Suppressor macrophage (primary cell): ENCODE measurements at regions not wholly inside any gene's neighbourhood (a gene's known extent, or its start where the extent isn't known, plus 50 kb on each side); places are given as distances from the start of the nearest gene placed in this dataset.
"Not testable (repeated sequence)": the region's sequence is repeated elsewhere in the genome, so short reads cannot be mapped to it uniquely, and the experiment has no call there.

Experiments
- DNase-seq, 4 experiments: peaks; one replicate each; pipeline ENCODE4 v3.0.0-alpha.2; 2020 to 2022

GRCh38 chr2:5187283-5187682 is 504.9 kb upstream of the SOX11 start:
- DNase-seq, result no peak

GRCh38 chr2:5188636-5189035 is 503.5 kb upstream of the SOX11 start:
- DNase-seq, result no peak

DNA sequence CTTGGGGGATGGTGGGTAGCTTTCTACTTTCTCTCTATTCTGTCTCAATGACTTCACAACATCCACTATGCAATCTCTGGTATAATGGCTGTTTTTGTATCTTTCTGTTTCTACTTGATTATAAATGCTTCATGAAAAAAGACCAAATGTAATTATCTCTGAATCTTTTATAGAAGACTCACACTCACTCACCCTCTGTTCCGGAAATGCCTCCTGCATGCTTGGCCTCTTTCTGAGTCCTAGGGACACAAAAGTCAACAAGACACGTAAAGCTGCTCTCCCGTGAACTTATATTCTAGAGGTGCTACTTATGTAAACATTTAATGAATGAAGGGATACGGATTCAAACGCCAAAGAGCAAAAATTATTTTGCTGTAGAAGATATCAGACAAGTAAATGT is 502.2 kb upstream of the SOX11 start:
- DNase-seq, result no peak

DNA sequence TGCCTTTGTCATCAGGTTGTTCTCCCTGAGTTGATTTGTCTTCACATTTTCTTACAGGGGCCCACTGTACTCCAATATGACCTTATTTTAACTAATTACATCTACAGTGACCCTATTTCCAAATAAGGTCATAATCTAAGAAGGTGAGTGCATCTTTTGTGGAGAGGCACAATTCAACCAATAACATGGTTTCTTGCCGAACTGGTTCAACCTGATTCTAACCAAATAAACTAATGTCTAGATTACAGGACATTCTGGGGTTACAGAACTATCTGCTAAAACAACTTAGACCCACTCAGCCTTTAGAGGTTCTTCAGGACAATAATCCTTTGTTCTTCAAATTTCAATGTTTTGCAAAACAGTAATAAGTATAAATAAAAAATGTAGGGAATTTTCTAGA is 496.5 kb upstream of the SOX11 start:
- DNase-seq, result no peak

DNA sequence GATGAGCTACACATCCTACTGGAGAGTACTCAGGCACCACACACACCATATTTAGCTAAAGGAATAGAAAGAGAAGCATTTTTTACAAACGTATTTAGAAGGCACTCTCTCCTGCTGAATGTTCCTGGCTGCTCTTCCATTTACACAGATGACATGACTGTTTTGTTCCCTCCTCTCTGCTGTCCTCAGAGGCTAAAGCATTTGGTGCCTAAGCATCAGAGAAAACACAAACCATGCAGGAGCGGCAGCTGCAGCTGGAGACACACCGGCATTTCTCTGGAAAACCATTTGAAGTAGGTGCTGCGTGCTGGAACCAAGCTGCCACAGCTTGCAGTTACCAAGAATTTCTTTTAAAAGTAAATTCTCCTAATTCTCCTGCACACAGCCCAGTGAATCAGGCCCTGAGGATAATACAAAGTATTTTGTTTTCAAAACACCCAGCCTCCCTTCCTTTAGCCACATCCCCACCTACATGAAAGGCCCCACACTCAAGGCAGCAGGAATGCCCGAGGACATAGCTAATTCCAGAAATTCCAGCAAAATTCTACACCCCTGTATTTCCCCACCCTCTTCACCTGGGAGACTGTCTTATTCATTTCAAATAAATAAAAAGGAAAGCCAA is 488.9 kb upstream of the SOX11 start:
- DNase-seq, result no peak

DNA sequence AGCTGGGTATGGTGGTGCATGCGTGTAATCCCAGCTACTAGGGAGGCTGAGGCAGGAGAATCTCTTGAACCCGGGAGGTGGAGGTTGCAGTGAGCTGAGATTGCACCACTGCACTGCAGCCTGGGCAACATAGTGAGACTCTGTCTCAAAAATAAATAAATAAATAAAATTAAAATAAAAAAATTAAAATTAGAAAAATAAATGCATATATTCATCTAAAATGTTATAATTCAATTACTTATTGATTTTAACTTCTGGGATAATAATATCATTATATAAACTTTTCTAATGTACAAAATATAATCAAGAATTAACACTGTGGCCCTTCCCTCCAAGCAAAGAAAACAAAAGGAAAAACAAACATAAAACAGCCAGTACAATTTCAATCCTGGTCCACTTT is 485.4 kb upstream of the SOX11 start:
- DNase-seq, result not testable (repeated sequence)

- DNase-seq, result no peak
These were observed 476.1 kb upstream of the SOX11 start for GRCh38 chr2:5215989-5216607.

DNA sequence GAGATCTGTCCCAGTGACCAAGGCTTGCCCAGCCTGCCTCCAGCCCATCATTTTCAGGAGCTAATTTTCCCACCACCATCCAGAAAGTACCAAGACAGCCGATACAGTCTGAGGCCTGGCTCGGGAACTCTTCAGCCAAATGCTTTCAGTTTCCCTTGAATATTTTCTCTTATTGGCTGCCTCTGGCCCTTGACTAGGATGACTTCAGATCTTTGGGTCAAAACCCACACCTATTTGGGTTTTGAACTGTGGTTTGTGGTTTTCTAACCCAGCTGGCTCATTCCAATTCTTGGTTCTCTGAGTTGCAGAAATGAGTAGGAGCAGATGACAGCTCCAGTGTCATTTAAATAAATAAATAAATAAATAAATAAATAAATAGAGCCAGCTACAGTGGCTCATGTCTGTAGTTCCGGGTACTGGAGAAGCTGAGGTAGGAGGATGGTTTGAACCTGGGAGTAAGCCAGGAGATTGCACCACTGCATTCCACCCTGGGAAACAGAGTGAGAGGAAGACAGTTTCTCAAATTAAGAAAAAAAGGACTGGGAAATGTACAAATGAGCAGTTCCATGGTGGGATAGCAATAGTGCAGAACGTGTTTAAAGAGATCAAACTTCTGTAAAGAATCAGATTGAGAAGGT is 465.0 kb upstream of the SOX11 start:
- no peak for DNase-seq

- no peak for DNase-seq
These were observed 462.6 kb upstream of the SOX11 start for GRCh38 chr2:5229574-5229973.

DNA sequence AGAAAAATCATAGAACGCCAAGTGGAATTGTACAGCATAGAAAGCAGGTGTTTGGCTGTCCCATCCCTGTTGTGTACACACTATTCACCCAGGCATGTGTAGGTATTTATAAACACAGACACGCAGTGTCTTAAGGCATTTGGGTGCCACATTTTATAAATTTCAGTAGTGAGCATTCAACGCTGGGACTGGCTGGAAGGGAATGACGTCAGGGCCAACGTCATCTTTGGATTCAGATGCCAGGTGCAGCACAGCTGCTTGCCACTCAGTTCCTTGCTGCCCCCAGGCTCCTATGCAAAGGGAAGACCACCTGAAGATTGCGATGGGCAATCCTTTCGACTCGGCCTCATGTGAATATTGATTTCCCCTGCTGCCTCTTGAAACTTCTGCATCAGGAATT is 461.7 kb upstream of the SOX11 start:
- no peak for DNase-seq

- no peak for DNase-seq
These were observed 461.3 kb upstream of the SOX11 start for GRCh38 chr2:5230855-5231254.

DNA sequence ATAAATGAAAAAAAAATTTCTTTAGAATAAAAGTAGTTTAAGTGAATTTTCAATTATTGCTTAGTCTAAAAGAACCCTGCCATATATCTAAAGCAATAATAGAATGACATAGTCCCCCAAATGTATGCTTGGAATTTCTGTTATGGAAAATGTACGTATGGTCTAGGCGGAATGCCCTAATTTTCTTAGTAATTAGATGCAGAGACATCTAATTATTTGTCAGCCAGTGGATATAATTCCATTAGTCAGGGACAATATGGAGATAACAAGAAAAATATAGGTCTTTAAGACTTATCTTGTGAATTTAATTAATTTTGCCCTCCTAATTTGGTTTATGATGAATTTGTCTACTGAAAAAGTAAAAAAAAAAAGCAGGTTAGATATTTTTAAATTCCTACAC is 460.9 kb upstream of the SOX11 start:
- DNase-seq, result no peak

DNA sequence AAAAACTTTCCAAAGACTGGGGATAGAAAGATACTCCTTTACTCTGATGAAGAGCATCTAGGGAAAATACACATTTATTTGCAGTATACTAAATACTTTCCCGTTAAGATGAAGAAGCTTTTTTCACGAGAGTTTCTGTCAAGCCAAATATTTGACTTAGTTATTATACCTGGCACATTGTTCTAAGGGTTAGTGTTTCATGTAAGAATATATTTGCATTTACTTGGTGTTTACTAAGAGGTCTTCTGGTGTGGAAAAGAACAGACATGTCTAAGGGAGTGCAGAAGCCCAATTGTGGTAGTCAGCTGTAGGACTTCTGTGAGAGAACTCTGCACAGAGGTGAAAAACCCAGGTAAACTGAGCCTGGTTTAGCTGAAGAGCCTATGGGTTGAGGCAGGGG is 457.6 kb upstream of the SOX11 start:
- no peak for DNase-seq

GRCh38 chr2:5235701-5236100 is 456.5 kb upstream of the SOX11 start:
- DNase-seq, result no peak

DNA sequence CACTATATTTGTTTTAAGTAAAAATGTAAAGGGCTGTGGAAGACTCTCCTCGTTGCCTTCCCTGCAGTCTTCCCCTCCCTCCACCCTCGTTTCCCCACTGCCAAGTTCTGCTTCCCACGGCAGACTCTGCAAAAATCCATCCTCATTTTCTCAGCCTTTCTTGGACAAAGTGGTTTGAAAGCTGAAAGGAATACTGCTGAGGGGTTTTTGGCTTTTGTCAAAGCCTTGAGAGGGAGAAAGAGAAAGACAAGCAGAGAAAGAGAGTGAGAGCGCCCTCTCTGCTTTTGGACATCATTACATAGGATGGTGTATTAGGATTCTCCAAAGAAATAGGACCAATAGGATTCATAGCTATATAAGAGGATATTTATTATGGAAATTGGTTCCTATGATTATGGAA is 455.9 kb upstream of the SOX11 start:
- DNase-seq, result no peak

DNA sequence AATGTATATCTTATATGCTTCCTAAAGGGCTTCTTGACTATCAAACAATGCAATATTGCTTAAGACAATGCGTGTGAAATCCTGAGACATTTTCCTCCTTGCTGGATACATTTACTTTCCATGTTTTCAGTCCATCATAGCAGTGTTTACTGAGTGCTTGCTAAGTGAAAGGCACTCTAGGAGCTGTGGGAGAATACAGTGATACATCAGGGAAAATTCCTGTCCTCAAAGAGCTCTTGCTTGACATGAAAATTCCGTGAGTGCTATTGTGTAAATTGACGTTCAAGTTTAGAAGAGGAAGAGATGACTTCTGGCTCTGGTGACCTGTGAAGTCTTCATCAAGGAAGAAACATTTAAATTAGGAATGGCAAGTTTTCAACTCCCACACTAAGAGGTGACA is 449.4 kb upstream of the SOX11 start:
- DNase-seq, result no peak

DNA sequence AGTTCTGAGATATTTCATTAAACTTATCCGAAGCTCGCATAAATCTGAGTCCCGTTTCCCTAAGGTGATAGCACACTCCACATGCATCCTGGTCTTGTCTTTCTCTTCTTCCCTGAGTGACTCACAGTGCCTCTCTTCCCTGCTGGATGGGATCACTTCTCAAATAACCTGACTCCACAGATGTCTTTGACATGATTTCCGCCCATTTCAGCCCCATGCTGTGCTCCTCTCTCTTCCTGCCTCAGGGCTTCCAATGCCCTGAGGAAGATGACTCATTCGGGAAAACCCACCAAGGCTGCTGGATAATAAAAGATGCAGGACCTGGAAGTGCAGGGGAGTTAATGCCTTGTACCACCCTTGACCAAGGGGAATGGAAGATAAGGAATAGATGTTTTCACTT is 441.7 kb upstream of the SOX11 start:
- DNase-seq, result no peak

DNA sequence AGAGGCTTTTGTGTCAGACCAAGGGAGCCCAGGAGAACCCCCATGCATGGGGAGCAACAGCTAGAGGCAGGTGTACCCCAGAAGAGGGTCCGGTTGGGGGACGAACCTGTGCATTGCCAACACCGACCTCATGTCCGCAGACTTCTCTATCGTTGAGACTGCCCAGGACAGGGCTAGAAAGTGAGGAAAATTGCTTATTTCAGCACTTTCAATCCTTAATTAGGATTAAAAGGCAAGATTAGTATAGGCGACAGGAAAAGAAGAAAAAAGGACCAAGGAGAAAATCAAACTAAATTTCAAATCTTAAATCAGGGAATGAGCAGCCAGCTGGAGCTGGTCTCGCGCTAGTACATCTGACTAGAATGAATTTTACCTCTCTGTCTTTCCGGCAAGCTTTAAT is 438.9 kb upstream of the SOX11 start:
- DNase-seq, result no peak

DNA sequence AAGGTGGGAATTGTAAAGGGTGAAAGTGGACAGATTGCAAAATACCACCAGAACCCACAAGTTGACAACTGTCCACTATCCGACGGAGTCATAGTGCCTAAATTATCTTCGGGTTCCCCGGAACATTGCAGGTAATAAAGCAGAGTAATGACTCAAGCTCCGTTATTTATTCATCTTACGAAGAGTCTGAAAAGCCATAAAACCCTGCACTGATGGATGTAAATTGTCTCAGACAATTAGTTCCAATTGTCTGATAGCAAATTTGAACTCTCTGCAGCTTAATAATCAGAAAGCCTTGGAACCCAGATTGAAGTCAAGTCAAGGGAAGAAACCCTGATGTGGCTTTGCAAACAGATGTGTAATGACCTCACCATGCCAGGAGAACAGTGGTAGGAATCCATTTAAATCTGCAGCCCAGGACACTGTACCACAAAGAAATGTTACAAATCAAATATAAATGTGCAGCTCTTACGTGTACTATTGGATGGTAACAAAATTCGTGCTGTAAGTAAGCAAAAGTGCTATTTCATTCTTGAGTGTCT is 437.3 kb upstream of the SOX11 start:
- DNase-seq, result no peak

GRCh38 chr2:5263291-5263690 is 428.9 kb upstream of the SOX11 start:
- no peak for DNase-seq

GRCh38 chr2:5264361-5264760 is 427.8 kb upstream of the SOX11 start:
- no peak for DNase-seq

DNA sequence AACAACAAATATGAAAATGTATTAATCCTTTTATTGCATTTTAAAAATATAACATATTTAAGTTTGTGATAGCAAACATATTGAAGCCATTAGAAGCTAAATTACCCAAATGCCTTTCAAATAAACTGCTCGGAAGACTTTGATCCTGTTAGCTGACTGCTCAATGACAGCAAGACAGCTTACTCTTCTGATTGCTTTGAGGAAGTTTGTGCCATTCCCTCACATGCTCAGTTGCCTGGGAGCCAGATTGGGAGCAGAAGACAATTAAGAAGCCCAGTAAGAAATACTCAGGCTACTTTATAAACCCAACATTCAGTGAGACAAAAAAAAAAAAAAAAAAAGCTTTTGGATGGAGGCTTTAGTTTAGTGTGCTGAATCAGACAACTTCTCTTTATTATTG is 407.1 kb upstream of the SOX11 start:
- DNase-seq, result no peak

GRCh38 chr2:5285872-5286769 is 406.1 kb upstream of the SOX11 start:
- no peak for DNase-seq
